GM21619 (cell line): ENCODE measurements at regions not wholly inside any gene's neighbourhood (a gene's known extent, or its start where the extent isn't known, plus 50 kb on each side); places are given as distances from the start of the nearest gene placed in this dataset.
"Not testable (repeated sequence)": the region's sequence is repeated elsewhere in the genome, so short reads cannot be mapped to it uniquely, and the experiment has no call there.

Experiments
- ATAC-seq: cut with Tn5 transposase; IDR thresholded peaks from one replicate; pipeline ENCODE4 v1.9.1; 2021; ENCODE audit not compliant: unreplicated experiment

DNA sequence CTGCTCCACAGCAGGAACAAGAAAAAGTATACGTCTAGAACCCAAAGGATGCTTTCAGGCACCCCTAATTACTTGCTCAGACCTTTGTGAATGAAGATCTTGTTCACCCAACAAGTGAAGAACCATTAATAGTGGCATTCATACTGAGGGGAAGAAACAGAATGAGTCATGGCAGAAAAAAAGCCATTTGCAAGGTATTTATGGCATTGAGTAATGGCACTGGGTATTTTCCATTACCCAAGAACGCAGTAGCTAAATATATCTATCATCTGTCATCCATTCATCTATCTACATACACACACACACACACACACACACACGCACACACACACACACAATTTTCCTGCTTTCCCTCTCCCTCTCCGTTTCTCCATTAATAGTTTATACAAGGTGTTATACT is 56.4 kb upstream of the XIRP2 start:
- no peak for ATAC-seq

DNA sequence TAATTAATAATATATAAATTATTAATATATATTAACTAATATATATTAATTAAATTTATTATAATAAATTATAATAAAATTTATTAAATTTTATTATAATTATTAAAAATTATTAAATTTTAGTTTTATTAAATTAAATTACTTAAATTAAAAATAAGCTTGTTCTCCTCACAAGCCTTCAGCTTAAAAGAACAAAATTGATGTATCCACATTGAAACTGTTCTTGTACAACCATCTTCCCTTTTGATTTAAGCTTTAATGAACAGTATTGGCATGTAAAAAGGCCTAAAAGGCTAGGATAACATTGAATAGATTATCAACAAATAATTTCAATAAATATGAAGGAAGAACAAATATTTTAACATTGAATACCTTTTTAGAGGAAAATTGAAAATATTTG is 62.4 kb upstream of the XIRP2 start:
- no peak for ATAC-seq

GRCh38 chr2:166814335-166814734 is 73.9 kb upstream of the XIRP2 start:
- no peak for ATAC-seq

DNA sequence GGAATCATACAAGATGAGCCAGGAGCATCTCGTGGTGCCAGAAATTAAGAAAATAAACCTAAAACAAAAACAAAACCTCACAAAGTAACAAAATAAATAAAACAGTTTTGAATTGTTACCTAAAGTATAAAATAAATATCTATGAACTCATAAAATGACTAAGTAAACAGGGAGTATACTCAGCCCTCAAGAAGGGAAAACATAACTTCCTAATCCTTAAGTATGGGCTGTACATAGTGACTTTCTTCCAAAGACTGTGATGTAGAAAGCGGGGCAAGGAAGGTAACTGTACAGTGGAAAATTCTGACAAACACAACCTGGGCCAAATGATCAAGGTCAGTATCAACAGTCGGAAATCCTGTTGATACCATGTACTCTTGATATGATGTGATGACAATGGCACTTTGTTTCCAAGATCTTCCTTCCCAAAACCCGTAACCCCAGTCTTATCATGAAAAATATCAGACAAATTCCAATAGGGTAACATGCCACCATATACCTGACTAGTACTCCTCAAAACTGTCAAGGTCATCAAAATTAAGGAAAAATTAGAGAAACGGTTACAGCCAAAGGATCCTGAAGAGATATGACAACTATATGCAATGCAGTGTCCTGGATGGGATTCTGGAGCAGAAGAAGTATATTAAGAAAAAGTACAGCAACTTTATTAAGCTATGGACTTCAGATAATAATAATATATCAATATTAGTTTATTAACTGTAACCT is 76.0 kb upstream of the XIRP2 start:
- ATAC-seq, result no peak

DNA sequence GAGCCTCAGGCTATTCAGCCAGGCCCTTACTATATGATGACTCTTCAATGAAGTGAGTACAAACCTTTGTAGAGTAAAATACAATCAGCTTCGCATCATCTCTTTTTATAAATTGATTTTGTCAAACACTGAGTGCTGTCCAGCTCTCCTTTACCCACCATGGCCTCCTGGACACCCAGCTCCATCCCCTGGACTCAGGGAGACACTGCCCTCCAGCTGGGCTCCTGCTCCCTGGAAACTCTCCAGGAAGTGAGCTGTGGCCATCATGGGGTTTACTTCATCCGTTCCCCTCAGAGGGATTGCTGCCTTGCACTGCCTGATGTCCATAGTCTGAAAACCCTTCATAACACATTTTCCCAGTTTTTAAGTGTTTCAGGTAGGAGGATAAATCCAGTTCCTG is 82.5 kb upstream of the XIRP2 start:
- no peak for ATAC-seq

DNA sequence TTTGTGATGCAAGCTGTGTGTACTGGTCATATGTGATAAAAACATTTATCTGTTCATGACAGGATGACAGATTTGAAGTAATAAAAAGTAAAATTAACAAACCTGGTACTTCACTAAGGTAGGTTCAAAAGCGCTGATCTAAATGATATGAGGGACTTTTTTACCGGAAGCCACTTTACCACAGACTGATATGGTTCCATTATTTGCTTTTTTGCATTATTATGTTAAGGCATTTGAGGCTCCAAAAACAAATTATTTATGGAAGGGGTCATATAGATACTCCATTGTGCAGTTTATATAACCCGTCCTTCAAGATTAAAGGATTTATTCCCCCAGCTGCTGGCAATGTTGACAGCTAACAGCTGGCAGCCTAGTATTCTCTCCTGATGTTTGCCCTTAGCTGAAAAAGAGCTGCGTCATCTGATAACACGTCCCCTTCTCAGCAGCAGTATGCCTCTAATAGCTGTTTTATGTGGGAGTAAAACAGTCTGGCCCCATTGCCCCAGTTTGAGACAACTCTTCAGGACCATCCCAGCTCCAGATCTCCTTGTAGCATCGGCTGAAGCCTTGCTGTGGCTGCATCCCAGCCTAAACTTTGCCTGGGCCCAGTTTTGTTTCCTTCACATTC is 84.8 kb upstream of the XIRP2 start:
- ATAC-seq, result no peak

DNA sequence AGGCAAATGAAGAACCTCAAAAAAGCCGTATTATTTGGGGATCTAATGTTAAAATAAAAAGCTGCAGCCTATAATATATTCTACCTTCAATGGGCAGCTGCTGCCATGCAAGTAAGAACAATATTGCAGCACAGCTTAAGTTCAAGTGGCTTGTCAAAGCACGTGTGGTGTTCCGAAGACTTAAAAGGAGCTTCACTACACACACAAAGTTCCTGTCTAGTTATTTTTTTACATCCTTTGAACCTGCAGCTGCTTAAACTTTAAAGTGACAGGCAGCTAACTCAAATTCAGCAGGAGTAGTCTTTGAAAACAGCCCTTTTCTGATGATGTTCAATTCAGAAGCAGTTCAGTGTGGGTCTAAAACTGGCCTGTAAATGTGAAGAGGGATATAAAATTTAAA is 85.8 kb upstream of the XIRP2 start:
- ATAC-seq, result no peak

DNA sequence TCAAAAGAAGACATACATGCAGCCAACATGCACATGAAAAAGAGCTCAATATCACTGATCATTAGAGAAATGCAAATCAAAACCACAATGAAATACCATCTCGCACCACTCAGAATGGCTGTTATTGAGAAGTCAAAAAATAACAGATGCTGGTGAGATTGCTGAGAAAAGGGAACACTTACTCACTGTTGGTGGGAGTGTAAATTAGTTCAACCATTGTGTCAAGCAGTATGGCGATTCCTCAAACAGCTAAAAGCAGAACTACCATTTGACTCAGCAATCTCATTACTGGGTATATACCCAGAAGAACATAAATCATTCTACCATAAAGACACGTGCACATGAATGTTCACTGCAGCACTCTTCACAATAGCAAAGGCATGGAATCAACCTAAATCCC is 95.5 kb upstream of the XIRP2 start:
- ATAC-seq, result no peak

DNA sequence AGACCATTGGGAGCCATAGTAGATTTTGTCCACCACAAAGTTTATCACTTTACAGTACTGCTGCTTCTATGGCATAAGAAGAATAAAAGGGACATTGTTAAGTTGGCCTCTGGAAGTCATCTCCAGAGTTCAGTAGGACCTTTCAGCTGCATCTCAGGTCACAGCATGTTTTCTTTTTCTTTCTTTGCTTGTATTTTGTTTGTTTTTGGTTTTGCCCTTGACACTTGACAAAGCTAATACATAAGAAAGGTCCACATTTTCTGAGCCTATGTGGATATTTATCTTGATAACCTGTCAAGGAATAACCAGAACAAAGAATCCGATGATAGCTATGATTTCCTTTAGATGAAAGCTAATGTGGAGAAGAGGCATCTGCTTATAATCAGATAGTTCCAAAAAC is 101.6 kb upstream of the XIRP2 start:
- no peak for ATAC-seq

- ATAC-seq, result no peak
Measured at GRCh38 chr2:166784296-166784946, 103.9 kb upstream of the XIRP2 start.

DNA sequence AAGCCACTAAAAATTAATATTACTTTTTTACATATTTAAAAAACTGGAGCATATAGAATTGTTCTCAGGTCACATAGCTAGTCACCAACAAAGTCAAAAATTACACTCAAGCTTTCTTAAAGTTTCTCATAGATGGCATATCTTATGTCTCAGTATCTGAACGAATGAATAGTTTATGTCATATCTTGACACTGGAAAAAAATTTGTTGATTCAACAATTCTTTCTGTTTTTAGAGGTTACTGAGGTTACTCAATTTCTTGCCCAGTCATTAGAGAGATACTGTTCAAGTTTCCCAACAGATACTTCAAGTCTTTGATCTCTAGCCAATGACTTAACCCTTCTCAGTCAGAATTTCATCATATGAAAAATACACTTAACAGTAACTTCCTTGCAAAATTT is 113.1 kb upstream of the XIRP2 start:
- no peak for ATAC-seq

GRCh38 chr2:166773308-166773949 is 114.9 kb upstream of the XIRP2 start:
- no peak for ATAC-seq

DNA sequence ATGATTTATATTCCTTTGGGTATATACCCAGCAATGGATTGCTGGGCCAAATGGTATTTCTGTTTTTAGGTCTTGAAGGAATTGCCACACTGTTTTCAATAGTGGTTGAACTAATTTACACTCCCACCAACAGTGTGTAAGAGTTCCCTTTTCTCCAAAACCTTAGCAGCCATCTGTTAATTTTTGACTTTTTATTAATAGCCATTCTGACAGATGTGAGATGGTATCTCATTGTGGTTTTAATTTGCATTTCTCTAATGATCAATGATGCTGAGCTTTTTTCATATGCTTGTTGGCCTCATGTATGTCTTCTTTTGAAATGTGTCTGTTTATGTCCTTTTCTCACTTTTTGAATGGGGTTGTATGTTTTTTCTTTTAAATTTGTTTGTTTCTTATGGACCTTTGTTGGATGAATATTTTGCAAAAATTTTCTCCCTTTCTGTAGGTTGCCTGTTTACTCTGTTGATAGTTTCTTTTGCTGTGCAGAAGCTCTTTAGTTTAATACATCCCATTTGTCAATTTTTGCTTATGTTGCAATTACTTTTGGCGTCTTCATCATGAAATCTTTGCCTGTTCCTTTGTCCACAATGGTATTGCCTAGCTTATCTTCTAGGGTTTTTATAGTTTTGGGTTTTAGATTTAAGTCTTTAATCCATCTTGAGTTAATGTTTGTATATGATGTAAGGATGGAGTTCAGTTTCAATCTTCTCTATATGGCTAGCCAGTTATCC is 119.7 kb upstream of the XIRP2 start:
- no peak for ATAC-seq

DNA sequence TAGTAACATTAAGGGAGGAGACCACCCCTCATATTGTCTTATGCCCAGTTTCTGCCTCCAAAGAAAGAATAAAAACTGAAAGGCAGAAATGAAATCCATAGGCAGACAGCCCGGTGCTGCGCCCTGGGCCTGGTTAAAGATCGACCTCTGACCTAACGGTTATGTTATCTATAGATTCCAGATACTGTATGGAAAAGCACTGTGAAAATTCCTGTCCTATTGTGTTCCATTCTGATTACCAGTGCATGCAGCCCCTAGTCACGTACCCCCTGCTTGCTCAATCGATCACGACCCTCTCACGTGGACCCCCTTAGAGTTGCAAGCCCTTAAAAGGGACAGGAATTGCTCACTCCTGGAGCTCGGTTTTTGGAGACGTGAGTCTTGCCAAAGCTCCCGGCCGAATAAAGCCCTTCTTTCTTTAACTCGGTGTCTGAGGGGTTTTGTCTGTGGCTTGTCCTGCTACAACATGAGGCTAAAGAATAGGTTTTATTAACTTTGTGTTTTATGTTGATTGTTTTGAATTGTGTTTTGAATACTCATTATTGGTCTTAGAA is 121.4 kb upstream of the XIRP2 start:
- not testable (repeated sequence) for ATAC-seq

GRCh38 chr2:166766220-166766619 is 122.1 kb upstream of the XIRP2 start:
- ATAC-seq, result no peak

GRCh38 chr2:166765141-166765540 is 123.1 kb upstream of the XIRP2 start:
- ATAC-seq, result no peak

- ATAC-seq, result no peak
Measured at GRCh38 chr2:166764702-166765101, 123.6 kb upstream of the XIRP2 start.

DNA sequence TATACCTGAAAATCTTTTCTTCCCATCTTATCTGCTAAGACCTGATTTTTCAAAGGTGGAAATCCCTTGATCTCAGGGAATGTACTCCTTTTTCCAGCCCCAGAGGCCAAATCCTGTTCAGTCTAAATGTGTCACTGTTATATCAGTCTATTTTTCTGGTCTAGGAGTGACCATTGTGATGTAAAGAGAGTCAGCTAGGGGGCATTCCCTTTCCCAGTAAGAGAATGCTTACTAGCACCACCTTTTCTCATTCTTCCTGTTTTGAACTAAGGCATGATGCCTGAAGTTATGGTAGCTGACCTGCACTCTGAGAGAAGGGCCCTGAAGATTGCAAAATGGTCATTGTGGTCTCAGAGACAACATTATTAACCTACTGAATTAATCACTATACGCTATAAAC is 124.1 kb upstream of the XIRP2 start:
- no peak for ATAC-seq

- no peak for ATAC-seq
Measured at GRCh38 chr2:166762746-166763145, 125.5 kb upstream of the XIRP2 start.

DNA sequence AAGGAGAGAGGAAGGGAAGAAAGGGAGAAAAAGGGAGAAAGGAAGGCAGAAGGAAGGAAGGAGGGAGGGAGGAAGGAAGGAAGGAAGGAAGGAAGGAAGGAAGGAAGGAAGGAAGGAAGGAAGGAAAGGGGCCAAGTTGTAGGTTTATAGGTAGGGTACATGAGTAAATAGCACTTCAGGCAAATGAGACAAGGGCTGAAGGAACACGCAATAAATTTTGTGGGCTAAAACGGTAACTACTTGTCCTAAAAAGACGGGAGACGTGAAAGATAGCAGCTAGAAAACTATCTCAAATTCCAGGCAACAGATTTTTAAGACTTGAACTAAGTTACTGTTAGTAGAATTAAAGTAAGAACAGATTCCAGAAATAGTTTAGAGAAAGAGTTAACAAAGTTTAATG is 129.3 kb upstream of the XIRP2 start:
- ATAC-seq, result no peak

GRCh38 chr2:166750624-166751023 is 137.7 kb upstream of the XIRP2 start:
- ATAC-seq, result no peak
